ENCODE measurements at regions not wholly inside any gene's neighbourhood (a gene's known extent, or its start where the extent isn't known, plus 50 kb on each side); places are given as distances from the start of the nearest gene placed in this dataset.

DNA sequence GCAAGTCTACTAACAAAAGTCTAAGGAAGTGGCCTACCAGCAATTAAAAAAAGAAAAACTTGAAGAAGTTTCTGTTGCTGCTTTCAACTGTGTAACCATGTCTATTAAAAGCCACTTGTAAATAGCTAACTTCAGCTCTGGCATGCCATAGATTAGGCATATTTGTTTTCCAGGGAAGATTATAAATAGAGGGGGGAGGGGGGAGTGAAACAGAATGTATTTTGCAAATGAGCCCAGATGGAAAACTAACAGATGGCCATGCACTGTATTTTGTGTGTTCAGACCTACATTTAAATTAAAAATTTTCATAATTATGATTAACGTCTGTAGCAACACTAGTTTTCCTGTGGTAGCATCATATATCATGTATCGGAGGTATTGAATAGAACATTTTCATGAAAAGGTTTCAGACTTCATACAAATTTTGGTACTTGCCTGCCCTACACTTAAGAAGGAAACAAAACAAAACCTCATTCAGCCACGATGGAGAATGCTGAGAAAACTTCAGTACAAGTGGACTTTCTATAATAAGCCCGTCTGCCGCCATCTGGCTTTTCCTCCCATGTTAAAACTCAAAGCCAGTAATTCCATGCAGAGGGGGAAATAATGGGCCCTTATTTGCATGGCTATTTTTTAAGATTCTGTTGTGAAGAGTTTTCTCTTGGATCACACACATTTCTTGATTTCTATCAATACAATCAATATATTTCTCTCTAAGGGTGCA is 220.4 kb upstream of the SMARCA2 start:
- Histone ChIP-seq H3K4me3 (no peak overlapping the region), H3K27me3 (no peaks in the 10 kb centered on the region), H3K9me3 (no peaks in the 10 kb centered on the region), H3K27ac (no peak overlapping the region), H3K36me3 (ENCODE audit: low read depth, missing control alignments) (no peaks in the 10 kb centered on the region), H3K4me1 (no peaks in the 10 kb centered on the region)
- TF ChIP-seq, protein P1, sequence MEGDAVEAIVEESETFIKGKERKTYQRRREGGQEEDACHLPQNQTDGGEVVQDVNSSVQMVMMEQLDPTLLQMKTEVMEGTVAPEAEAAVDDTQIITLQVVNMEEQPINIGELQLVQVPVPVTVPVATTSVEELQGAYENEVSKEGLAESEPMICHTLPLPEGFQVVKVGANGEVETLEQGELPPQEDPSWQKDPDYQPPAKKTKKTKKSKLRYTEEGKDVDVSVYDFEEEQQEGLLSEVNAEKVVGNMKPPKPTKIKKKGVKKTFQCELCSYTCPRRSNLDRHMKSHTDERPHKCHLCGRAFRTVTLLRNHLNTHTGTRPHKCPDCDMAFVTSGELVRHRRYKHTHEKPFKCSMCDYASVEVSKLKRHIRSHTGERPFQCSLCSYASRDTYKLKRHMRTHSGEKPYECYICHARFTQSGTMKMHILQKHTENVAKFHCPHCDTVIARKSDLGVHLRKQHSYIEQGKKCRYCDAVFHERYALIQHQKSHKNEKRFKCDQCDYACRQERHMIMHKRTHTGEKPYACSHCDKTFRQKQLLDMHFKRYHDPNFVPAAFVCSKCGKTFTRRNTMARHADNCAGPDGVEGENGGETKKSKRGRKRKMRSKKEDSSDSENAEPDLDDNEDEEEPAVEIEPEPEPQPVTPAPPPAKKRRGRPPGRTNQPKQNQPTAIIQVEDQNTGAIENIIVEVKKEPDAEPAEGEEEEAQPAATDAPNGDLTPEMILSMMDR (IDR thresholded peaks at IDR 0.05): no peak
- no peak for TF ChIP-seq POLR2A (IDR thresholded peaks at IDR 0.05)
- intact Hi-C loops (cut with DNase I; ENCODE audit: low total_unique reads): no loop called here
- no peak for DNase-seq
- 80 to 84% methylated on average over 5 of the region's 5 CpGs for WGBS, 2 donors

DNA sequence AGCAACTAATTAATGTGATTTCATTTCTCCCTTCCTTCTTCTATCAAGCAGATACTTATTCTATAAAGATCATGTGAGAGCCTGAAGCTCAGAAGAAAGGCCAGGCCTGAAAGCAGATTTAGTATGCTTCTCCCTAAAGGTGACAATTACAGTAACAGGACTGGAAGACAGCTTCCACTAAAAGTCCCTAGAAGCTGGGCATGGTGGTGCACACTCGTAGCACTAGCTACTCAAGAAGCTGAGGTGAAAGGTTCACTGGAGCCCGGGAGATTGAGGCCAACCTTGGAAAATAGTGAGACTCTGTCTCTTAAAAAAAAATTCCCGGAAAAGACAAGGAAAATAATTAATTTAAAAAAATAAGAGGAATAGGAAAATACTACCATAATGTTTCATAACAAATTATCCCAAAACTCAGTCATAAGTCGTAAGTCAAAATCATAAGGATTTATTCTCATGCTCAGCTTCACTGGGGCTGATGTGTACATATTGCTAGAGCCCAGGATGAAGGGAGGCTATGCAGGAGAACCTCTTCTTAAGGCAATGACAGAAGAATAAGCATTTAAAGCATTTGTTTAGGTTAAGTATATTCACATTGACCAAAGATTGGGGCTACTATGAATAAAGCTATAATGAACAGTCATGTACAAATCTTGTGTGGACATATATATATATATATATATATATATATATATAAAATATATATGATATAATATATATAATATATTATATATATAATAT is 210.8 kb upstream of the SMARCA2 start:
- no peak overlapping the region for H3K27ac ChIP-seq
- H3K27me3 ChIP-seq: no peaks in the 10 kb centered on the region
- 87% methylated on average over 4 of the region's 4 CpGs for WGBS, 2 donors
- no peak overlapping the region for H3K4me3 ChIP-seq
- no peaks in the 10 kb centered on the region for H3K36me3 ChIP-seq (ENCODE audit: low read depth, missing control alignments)
- TF ChIP-seq, protein P1 (IDR thresholded peaks at IDR 0.05): no peak
- no peak for TF ChIP-seq POLR2A (IDR thresholded peaks at IDR 0.05)
- H3K9me3 ChIP-seq: no peaks in the 10 kb centered on the region
- H3K4me1 ChIP-seq: no peaks in the 10 kb centered on the region
- intact Hi-C loops (cut with DNase I; ENCODE audit: low total_unique reads): no loop called here
- DNase-seq: no peak

DNA sequence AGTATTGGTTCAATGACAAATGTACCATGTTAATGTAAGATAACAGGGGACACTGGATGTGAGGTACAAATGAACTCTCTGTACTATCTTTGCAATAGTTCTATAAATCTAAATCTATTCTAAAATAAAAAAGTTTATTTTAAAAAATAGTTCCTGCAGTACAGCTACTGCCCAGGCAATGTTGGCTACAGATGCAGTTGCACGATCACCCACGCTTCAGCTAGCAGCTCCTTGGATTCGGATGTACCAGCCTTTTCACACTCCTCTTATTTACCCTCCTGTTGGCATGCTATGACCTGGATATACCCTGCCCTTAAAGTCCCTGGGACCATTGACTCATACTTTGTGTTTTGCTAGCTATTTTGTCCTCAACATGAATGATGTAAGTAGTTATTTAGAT is 185.4 kb upstream of the SMARCA2 start:
- intact Hi-C loops (cut with DNase I; ENCODE audit: low total_unique reads): no loop called here
- WGBS, 2 donors: 73 to 87% methylated on average over 3 of the region's 3 CpGs

DNA sequence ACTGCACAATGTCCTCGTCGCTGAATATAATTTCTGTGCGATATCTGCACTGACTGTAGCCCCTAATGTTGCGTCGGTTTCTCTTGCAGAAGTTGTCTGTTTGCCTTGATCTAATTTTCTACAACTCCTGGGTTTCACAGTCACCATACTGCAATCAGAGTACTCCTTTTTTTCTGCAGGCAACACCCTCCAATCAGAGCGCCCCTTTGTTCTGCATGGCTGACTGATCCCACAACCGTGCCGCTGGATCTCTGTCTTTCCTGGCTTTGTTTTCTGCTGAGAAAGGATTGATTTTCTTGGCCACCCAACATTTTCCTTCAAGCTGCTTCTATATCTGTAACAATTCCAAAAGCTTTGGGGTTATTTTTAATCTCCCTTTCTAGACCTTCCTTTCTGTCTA is 182.2 kb upstream of the SMARCA2 start:
- TF ChIP-seq POLR2A (IDR thresholded peaks at IDR 0.05): no peak
- TF ChIP-seq, protein P1 (IDR thresholded peaks at IDR 0.05): no peak
- no peaks in the 10 kb centered on the region for H3K4me1 ChIP-seq
- no peaks in the 10 kb centered on the region for H3K36me3 ChIP-seq (ENCODE audit: low read depth, missing control alignments)
- no peaks in the 10 kb centered on the region for H3K9me3 ChIP-seq
- no peak for DNase-seq
- H3K27ac ChIP-seq: no peak overlapping the region
- 68 to 70% methylated on average over 8 of the region's 8 CpGs for WGBS, 2 donors
- peaks cover 2% of the 10 kb centered on the region for H3K27me3 ChIP-seq
- no peak overlapping the region for H3K4me3 ChIP-seq
- intact Hi-C loops (cut with DNase I; ENCODE audit: low total_unique reads): no loop called here

More for the DNA sequence above, 185.4 kb upstream of the SMARCA2 start:
- no peaks in the 10 kb centered on the region for H3K4me1 ChIP-seq
- no peaks in the 10 kb centered on the region for H3K27me3 ChIP-seq
- TF ChIP-seq POLR2A (IDR thresholded peaks at IDR 0.05): no peak
- TF ChIP-seq, protein P1 (IDR thresholded peaks at IDR 0.05): no peak
- no peaks in the 10 kb centered on the region for H3K9me3 ChIP-seq
- no peak overlapping the region for H3K4me3 ChIP-seq
- no peak for DNase-seq
- H3K36me3 ChIP-seq (ENCODE audit: low read depth, missing control alignments): no peaks in the 10 kb centered on the region
- H3K27ac ChIP-seq: no peak overlapping the region

All from testis (tissue), 2 donors.